GM13976 (cell line): ENCODE measurements at regions not wholly inside any gene's neighbourhood (a gene's known extent, or its start where the extent isn't known, plus 50 kb on each side); places are given as distances from the start of the nearest gene placed in this dataset.

Experiments
- DNase-seq: peaks from one replicate; pipeline ENCODE4 v3.0.0; 2012; ENCODE audit warnings: low spot score
- CTCF ChIP-seq: IDR thresholded peaks from 2 replicates; pipeline ENCODE4 v1.5.1; 2012; ENCODE audit warnings: borderline replicate concordance, mild to moderate bottlenecking; ENCODE audit not compliant: insufficient read depth; ENCODE audit errors: extremely low read depth, missing control alignments, control extremely low read depth
- in situ Hi-C: fragments of 300-500 bp; cut with MboI; formaldehyde crosslinking; loops from one replicate; pipeline ENCODE4 v1.12.0; 2022; ENCODE audit warnings: low sequenced_read_pairs, mixed read lengths, inconsistent platforms; ENCODE audit not compliant: unreplicated experiment

- no peak for DNase-seq
- no peak for TF ChIP-seq CTCF
- in situ Hi-C loops = no loop called here
Measured at GRCh38 chr1:42006093-42006492, 87.4 kb upstream of the HIVEP3 start.

GRCh38 chr1:42005530-42005929, 86.8 kb upstream of the HIVEP3 start:
- DNase-seq = no peak
- in situ Hi-C loops = no loop called here
- TF ChIP-seq CTCF = no peak

- TF ChIP-seq CTCF = no peak
- in situ Hi-C loops = no loop called here
- no peak for DNase-seq
Measured at GRCh38 chr1:42004860-42005259, 86.1 kb upstream of the HIVEP3 start.

- in situ Hi-C loops = no loop called here
- TF ChIP-seq CTCF = no peak
- DNase-seq = no peak
Measured at GRCh38 chr1:42004322-42004721, 85.6 kb upstream of the HIVEP3 start.

- in situ Hi-C loops = no loop called here
- TF ChIP-seq CTCF = no peak
- no peak for DNase-seq
Measured at GRCh38 chr1:42003433-42003832, 84.7 kb upstream of the HIVEP3 start.

- DNase-seq = no peak
- in situ Hi-C loops = no loop called here
- no peak for TF ChIP-seq CTCF
Measured at GRCh38 chr1:42002220-42002619, 83.5 kb upstream of the HIVEP3 start.

GRCh38 chr1:42000766-42001165, 82.0 kb upstream of the HIVEP3 start:
- no peak for DNase-seq
- in situ Hi-C loops = no loop called here
- no peak for TF ChIP-seq CTCF
